OCI-LY1 (cell line): ENCODE measurements at regions not wholly inside any gene's neighbourhood (a gene's known extent, or its start where the extent isn't known, plus 50 kb on each side); places are given as distances from the start of the nearest gene placed in this dataset.

Experiments used
- H2AFZ ChIP-seq: fragments of 200-600 bp; sonication (generic), shearing (Covaris generic); 2 replicates; pipeline ENCODE4 v1.6.0; 2014; ENCODE audit warnings: antibody characterized with exemption, mild to moderate bottlenecking, low read length
- H3F3A ChIP-seq: fragments of 200-600 bp; sonication (generic), shearing (Covaris generic); 2 replicates; pipeline ENCODE4 v1.6.0; 2014; ENCODE audit warnings: mild to moderate bottlenecking, antibody characterized with exemption, low read length, moderate library complexity; ENCODE audit not compliant: insufficient read depth
- H3K27ac ChIP-seq: fragments of 200-600 bp; sonication (generic); 2 replicates; pipeline ENCODE4 v1.5.1; 2014; ENCODE audit warnings: low read length, mixed run types, mild to moderate bottlenecking, low read depth; ENCODE audit not compliant: poor library complexity, severe bottlenecking
- H3K27me3 ChIP-seq: fragments of 200-600 bp; sonication (generic); 2 replicates; pipeline ENCODE4 v1.6.0; 2014; ENCODE audit warnings: antibody characterized with exemption, mild to moderate bottlenecking, low read length, moderate library complexity; ENCODE audit not compliant: insufficient read depth
- H3K36me3 ChIP-seq: fragments of 200-600 bp; sonication (generic); 2 replicates; pipeline ENCODE4 v1.6.1; 2014; ENCODE audit warnings: mild to moderate bottlenecking, antibody characterized with exemption, low read length, moderate library complexity, mixed read lengths; ENCODE audit not compliant: insufficient read depth
- H3K4me1 ChIP-seq: fragments of 200-600 bp; sonication (generic); 2 replicates; pipeline ENCODE4 v1.5.1; 2014; ENCODE audit warnings: mild to moderate bottlenecking, low read length, moderate library complexity; ENCODE audit not compliant: insufficient read depth, severe bottlenecking
- H3K4me2 ChIP-seq: fragments of 200-600 bp; sonication (generic), shearing (Covaris generic); 2 replicates; pipeline ENCODE4 v1.6.1; 2014; ENCODE audit warnings: low read length
- H3K4me3 ChIP-seq: fragments of 200-600 bp; sonication (generic); 2 replicates; pipeline ENCODE4 v1.5.1; 2014; ENCODE audit warnings: low read length, low read depth, mild to moderate bottlenecking, mixed read lengths; ENCODE audit not compliant: poor library complexity, severe bottlenecking
- H3K79me2 ChIP-seq: fragments of 200-600 bp; shearing (Covaris generic); 2 replicates; pipeline ENCODE4 v1.6.1; 2016; ENCODE audit warnings: mixed run types, low read length, mixed read lengths; ENCODE audit not compliant: insufficient read depth
- H3K9ac ChIP-seq: fragments of 200-600 bp; sonication (generic), shearing (Covaris generic); 2 replicates; pipeline ENCODE4 v1.6.1; 2014; ENCODE audit warnings: mild to moderate bottlenecking, low read length, mixed read lengths
- H3K9me2 ChIP-seq: fragments of 200-600 bp; sonication (generic), shearing (Covaris generic); 2 replicates; pipeline ENCODE4 v1.6.1; 2014; ENCODE audit warnings: low read depth, mild to moderate bottlenecking, low read length, mixed read lengths
- H3K9me3 ChIP-seq: fragments of 200-600 bp; shearing (Covaris generic); 2 replicates; pipeline ENCODE4 v1.6.1; 2014; ENCODE audit warnings: low read length, mixed read lengths
- H4K20me1 ChIP-seq: fragments of 200-600 bp; sonication (generic), shearing (Covaris generic); 2 replicates; pipeline ENCODE4 v1.6.0; 2016; ENCODE audit warnings: mild to moderate bottlenecking, low read length; ENCODE audit not compliant: insufficient read depth
- EZH2 ChIP-seq: fragments of 200-600 bp; sonication (generic), shearing (Covaris generic); IDR thresholded peaks from 2 replicates; pipeline ENCODE4 v1.8.0; 2017; ENCODE audit warnings: borderline replicate concordance, mixed run types, mild to moderate bottlenecking, antibody characterized with exemption, low read length, moderate library complexity, mixed read lengths
- TF ChIP-seq, protein P1 (sequence below): fragments of 200-600 bp; sonication (generic), shearing (Covaris generic); IDR thresholded peaks from 2 replicates; pipeline ENCODE4 v1.5.1; 2017; ENCODE audit warnings: mild to moderate bottlenecking, antibody characterized with exemption, low read length, moderate library complexity, mixed read lengths

DNA sequence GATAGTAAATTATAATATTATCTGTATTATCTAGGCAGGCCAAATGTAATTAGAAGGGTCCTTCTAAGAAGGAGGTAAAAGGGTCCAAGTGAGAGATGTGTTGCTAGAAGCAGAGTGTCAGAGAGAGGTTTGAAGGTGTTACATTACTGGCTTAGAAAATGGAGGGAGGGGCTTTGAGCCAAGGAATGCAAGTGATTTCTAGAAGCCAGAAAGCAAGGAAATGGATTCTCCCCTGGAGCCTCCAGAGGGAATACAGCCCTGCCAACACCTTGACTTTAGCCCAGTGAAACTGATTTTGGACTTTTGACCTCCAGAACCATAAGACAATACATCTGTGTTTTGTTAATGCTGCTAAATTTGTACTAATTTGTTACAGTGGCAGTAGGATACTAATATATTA is 97.9 kb upstream of the IL6 start:
- Histone ChIP-seq H3K9me2 (no peaks in the 10 kb centered on the region), H3K4me3 (no peak overlapping the region), H3K79me2 (no peaks in the 10 kb centered on the region), H3F3A (no peaks in the 10 kb centered on the region), H3K4me2 (no peak overlapping the region), H3K36me3 (no peaks in the 10 kb centered on the region), H2AFZ (no peak overlapping the region), H3K9me3 (no peaks in the 10 kb centered on the region), H3K27me3 (no peaks in the 10 kb centered on the region), H4K20me1 (no peaks in the 10 kb centered on the region), H3K9ac (no peak overlapping the region), H3K4me1 (no peaks in the 10 kb centered on the region), H3K27ac (no peak overlapping the region)
- TF ChIP-seq, protein P1, sequence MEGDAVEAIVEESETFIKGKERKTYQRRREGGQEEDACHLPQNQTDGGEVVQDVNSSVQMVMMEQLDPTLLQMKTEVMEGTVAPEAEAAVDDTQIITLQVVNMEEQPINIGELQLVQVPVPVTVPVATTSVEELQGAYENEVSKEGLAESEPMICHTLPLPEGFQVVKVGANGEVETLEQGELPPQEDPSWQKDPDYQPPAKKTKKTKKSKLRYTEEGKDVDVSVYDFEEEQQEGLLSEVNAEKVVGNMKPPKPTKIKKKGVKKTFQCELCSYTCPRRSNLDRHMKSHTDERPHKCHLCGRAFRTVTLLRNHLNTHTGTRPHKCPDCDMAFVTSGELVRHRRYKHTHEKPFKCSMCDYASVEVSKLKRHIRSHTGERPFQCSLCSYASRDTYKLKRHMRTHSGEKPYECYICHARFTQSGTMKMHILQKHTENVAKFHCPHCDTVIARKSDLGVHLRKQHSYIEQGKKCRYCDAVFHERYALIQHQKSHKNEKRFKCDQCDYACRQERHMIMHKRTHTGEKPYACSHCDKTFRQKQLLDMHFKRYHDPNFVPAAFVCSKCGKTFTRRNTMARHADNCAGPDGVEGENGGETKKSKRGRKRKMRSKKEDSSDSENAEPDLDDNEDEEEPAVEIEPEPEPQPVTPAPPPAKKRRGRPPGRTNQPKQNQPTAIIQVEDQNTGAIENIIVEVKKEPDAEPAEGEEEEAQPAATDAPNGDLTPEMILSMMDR, result no peak
- TF ChIP-seq EZH2, result no peak

DNA sequence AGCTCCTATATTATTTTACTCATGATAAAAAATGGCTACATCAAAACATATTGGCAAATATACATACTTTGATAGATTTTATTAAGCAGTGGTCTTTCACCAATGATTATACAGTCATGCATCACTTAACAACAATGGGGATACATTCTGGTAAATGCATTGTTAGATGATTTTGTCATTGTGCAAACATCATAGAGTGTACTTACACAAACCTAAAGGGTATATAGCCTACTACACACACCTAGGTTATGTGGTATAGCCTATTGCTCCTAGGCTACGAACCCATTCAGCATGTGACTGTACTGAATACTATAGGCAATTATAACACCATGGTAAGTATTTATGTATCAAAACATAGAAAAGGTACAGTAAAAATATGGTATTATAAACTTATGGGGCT is 98.9 kb upstream of the IL6 start:
- Histone ChIP-seq H3K4me3 (no peak overlapping the region), H3K27me3 (no peaks in the 10 kb centered on the region), H3K27ac (no peak overlapping the region), H3K9me3 (no peaks in the 10 kb centered on the region), H2AFZ (no peak overlapping the region), H3K79me2 (no peaks in the 10 kb centered on the region), H3K9ac (no peak overlapping the region), H4K20me1 (no peaks in the 10 kb centered on the region), H3K9me2 (no peaks in the 10 kb centered on the region), H3K4me1 (no peaks in the 10 kb centered on the region), H3K36me3 (no peaks in the 10 kb centered on the region), H3K4me2 (no peak overlapping the region), H3F3A (no peaks in the 10 kb centered on the region)
- TF ChIP-seq, protein P1, result no peak
- no peak for TF ChIP-seq EZH2

DNA sequence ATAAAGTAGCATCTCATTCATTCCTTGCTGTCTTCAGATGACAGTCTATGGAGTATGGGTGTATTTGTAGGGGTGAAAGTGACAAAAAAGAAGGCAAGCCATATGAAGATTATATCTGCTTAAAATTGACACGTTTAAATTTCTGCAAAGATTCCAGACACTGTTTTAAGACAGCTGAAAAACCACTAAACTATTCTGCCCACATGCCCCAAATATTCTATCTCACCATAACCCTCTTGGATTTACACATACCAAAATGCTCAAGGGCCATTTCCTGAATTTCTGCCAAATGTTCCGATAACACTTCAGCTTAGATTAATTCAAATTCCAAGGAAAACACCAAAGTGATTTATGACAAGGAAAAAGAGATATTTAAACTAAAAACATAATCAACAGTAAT is 99.9 kb upstream of the IL6 start:
- Histone ChIP-seq H3K4me2 (no peak overlapping the region), H3K4me3 (no peak overlapping the region), H3K4me1 (no peaks in the 10 kb centered on the region), H3K27ac (no peak overlapping the region), H3K9ac (no peak overlapping the region), H3K36me3 (no peaks in the 10 kb centered on the region), H3F3A (no peaks in the 10 kb centered on the region), H2AFZ (no peak overlapping the region), H4K20me1 (no peaks in the 10 kb centered on the region), H3K9me2 (no peaks in the 10 kb centered on the region), H3K9me3 (no peaks in the 10 kb centered on the region), H3K79me2 (no peaks in the 10 kb centered on the region), H3K27me3 (no peaks in the 10 kb centered on the region)
- no peak for TF ChIP-seq EZH2
- TF ChIP-seq, protein P1, result no peak
